GM20431 (cell line): ENCODE measurements at regions not wholly inside any gene's neighbourhood (a gene's known extent, or its start where the extent isn't known, plus 50 kb on each side); places are given as distances from the start of the nearest gene placed in this dataset.

Experiments
- in situ Hi-C: fragments of 300-500 bp; cut with MseI, MboI; formaldehyde crosslinking; loops from one replicate; pipeline ENCODE4 v1.15.0; 2020; ENCODE audit warnings: low sequenced_read_pairs; ENCODE audit not compliant: unreplicated experiment

- in situ Hi-C loops = no loop called here
These were observed 389.1 kb upstream of the ZP4 start for GRCh38 chr1:238279694-238280380.

- in situ Hi-C loops = no loop called here
These were observed 381.4 kb upstream of the ZP4 start for GRCh38 chr1:238272145-238272544.

- in situ Hi-C loops = no loop called here
These were observed 375.1 kb upstream of the ZP4 start for GRCh38 chr1:238265866-238266265.

- in situ Hi-C loops = no loop called here
These were observed 374.2 kb upstream of the ZP4 start for GRCh38 chr1:238264951-238265350.

GRCh38 chr1:238258510-238258909 lies 367.8 kb upstream of the ZP4 start:
- in situ Hi-C loops = no loop called here

- in situ Hi-C loops = no loop called here
These were observed 366.4 kb upstream of the ZP4 start for GRCh38 chr1:238257018-238257621.

GRCh38 chr1:238254935-238255334 lies 364.2 kb upstream of the ZP4 start:
- in situ Hi-C loops = no loop called here

GRCh38 chr1:238252033-238252802 lies 361.5 kb upstream of the ZP4 start:
- in situ Hi-C loops = no loop called here

- in situ Hi-C loops = loop anchor here (25.0 kb wide), 1 partner anchor 386 kb away; no protein-coding TSS in a partner anchor
These were observed 357.6 kb upstream of the ZP4 start for GRCh38 chr1:238248356-238248755.

GRCh38 chr1:238242181-238242580 lies 351.5 kb upstream of the ZP4 start:
- in situ Hi-C loops = loop anchor here (25.0 kb wide), 1 partner anchor 380 kb away; no protein-coding TSS in a partner anchor

- in situ Hi-C loops = loop anchor here (25.0 kb wide), 1 partner anchor 379 kb away; no protein-coding TSS in a partner anchor
These were observed 350.9 kb upstream of the ZP4 start for GRCh38 chr1:238241607-238242006.

GRCh38 chr1:238239343-238239742 lies 348.6 kb upstream of the ZP4 start:
- in situ Hi-C loops = loop anchor here (25.0 kb wide), 1 partner anchor 377 kb away; no protein-coding TSS in a partner anchor

- in situ Hi-C loops = loop anchor here (25.0 kb wide), 1 partner anchor 372 kb away; no protein-coding TSS in a partner anchor
These were observed 343.2 kb upstream of the ZP4 start for GRCh38 chr1:238233966-238234365.

- in situ Hi-C loops = loop anchor here (25.0 kb wide), 1 partner anchor 370 kb away; no protein-coding TSS in a partner anchor
These were observed 341.5 kb upstream of the ZP4 start for GRCh38 chr1:238232084-238232710.

- in situ Hi-C loops = loop anchor here (25.0 kb wide), 1 partner anchor 365 kb away; no protein-coding TSS in a partner anchor
These were observed 336.1 kb upstream of the ZP4 start for GRCh38 chr1:238226810-238227209.

- in situ Hi-C loops = no loop called here
These were observed 332.4 kb upstream of the ZP4 start for GRCh38 chr1:238223076-238223640.

- in situ Hi-C loops = no loop called here
These were observed 331.0 kb upstream of the ZP4 start for GRCh38 chr1:238221738-238222137.

GRCh38 chr1:238214449-238214848 lies 323.7 kb upstream of the ZP4 start:
- in situ Hi-C loops = no loop called here

GRCh38 chr1:238205045-238205662 lies 314.4 kb upstream of the ZP4 start:
- in situ Hi-C loops = no loop called here
